Prostate gland (tissue), 2 donors: ENCODE measurements at regions not wholly inside any gene's neighbourhood (a gene's known extent, or its start where the extent isn't known, plus 50 kb on each side); places are given as distances from the start of the nearest gene placed in this dataset.

ENCODE experiments used
- POLR2AphosphoS5 ChIP-seq: sonication (generic); formaldehyde crosslinking; IDR thresholded peaks from one replicate; pipeline ENCODE4 v1.6.1; 2017; ENCODE audit warnings: antibody characterized with exemption
- TF ChIP-seq, protein P1 (sequence below), 4 experiments: fragments of 200-600 bp in 2 of 4; fragments of 450-650 bp in 2 of 4; sonication (generic) in 2 of 4; IDR thresholded peaks; 1 replicate in 3 of 4; 2 replicates in 1 of 4; pipeline ENCODE4 v1.5.1; 2016 to 2019; ENCODE audit warnings: antibody characterized with exemption in 4 of 4, mild to moderate bottlenecking in 2 of 4, moderate library complexity in 2 of 4

DNA sequence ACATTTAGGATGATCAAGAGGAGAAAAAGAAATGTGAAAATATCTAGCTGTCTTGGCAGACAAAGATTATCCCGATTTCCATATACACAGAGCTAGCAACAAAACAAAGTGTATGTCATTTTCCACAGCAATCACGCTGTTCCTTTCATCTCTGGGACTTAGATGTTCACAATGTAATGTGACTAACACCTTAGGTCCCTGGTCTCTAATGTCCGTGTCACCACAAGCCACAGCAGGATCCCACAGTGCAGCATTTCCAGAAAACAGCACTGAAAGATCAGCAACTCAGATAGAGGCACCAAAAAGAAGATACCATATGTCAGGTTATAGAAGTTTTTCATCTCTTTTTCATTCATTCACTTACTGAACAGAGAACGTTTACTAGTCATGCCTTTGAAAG lies 118.0 kb upstream of the TNPO1 start:
- no peak for TF ChIP-seq POLR2AphosphoS5
- TF ChIP-seq, protein P1, sequence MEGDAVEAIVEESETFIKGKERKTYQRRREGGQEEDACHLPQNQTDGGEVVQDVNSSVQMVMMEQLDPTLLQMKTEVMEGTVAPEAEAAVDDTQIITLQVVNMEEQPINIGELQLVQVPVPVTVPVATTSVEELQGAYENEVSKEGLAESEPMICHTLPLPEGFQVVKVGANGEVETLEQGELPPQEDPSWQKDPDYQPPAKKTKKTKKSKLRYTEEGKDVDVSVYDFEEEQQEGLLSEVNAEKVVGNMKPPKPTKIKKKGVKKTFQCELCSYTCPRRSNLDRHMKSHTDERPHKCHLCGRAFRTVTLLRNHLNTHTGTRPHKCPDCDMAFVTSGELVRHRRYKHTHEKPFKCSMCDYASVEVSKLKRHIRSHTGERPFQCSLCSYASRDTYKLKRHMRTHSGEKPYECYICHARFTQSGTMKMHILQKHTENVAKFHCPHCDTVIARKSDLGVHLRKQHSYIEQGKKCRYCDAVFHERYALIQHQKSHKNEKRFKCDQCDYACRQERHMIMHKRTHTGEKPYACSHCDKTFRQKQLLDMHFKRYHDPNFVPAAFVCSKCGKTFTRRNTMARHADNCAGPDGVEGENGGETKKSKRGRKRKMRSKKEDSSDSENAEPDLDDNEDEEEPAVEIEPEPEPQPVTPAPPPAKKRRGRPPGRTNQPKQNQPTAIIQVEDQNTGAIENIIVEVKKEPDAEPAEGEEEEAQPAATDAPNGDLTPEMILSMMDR (IDR thresholded peaks at IDR 0.05) = no peak
